ENCODE measurements at regions not wholly inside any gene's neighbourhood (a gene's known extent, or its start where the extent isn't known, plus 50 kb on each side); places are given as distances from the start of the nearest gene placed in this dataset.

DNA sequence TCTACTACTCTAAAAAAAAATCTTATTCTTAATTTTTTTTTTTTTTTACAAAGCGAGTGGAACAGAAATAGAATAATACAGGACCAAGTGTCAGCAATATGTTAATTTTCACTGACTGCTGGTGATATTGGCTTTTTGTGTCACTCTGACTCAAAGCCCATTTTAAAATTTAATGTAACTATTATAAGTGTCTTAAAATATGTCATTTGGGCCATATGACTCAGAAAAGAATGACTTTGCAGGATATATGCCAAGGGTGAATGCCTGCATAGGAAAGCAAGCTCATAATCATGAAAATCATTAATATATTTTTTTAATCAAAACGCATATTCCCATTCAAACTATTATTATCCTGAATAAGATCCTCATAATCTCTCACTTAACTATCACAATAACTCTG is 149.2 kb downstream of the GNAT3 start:
- TF ChIP-seq, protein P1, sequence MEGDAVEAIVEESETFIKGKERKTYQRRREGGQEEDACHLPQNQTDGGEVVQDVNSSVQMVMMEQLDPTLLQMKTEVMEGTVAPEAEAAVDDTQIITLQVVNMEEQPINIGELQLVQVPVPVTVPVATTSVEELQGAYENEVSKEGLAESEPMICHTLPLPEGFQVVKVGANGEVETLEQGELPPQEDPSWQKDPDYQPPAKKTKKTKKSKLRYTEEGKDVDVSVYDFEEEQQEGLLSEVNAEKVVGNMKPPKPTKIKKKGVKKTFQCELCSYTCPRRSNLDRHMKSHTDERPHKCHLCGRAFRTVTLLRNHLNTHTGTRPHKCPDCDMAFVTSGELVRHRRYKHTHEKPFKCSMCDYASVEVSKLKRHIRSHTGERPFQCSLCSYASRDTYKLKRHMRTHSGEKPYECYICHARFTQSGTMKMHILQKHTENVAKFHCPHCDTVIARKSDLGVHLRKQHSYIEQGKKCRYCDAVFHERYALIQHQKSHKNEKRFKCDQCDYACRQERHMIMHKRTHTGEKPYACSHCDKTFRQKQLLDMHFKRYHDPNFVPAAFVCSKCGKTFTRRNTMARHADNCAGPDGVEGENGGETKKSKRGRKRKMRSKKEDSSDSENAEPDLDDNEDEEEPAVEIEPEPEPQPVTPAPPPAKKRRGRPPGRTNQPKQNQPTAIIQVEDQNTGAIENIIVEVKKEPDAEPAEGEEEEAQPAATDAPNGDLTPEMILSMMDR (conservative IDR thresholded peaks at IDR 0.05): no peak
- no peak for TF ChIP-seq ZFX (IDR thresholded peaks at IDR 0.05)
- H3K27ac ChIP-seq: no peak overlapping the region

DNA sequence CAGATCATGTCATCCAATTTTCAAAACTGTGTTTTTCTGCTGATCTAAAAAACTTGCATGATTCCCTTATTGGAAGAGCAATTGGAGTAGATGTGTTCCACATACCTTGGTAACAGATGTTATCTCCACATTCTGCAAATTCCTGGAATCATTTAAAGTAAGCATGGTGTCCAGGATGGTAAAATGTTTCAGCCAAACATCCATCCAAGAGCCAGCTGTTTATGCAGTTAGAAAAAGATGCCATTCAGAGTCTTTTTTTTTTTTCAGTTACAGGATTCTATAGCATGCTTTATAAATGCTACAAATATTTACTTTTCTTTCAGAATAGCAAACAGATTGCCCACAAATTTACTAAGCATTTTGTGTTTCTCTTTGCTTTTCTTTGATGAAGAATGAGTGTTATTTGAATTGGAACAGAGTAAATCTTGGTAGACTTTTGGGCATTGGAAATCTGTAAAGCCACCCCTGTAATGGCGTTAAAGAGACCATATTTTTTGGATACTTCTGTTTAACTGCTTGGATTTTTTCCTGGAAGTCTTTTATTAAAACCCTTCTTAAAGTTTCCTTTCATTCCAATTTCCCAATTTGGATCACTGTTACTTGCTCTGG is 149.8 kb downstream of the GNAT3 start:
- no peak for TF ChIP-seq ZFX (IDR thresholded peaks at IDR 0.05)
- no peak overlapping the region for H3K27ac ChIP-seq

DNA sequence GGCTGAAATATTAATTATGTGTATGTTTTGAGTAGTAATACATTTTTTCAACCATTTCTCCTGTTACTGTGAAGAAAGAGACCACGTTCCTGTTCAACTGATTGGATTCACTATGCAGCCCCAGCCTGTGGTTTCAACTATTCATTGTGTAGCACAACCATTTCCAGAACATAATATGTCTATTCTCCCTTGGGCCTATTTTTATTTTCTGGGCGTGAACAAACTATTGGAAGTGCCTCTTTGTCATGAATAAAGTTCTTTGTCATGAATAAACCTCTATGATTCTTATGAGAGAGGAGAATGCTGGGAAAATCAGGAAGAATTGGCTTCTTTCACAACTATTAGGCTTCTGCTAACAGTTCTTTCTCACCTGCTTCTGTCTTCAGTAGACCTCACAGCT is 152.4 kb downstream of the GNAT3 start:
- TF ChIP-seq, protein P1 (conservative IDR thresholded peaks at IDR 0.05): no peak
- no peak for TF ChIP-seq ZFX (IDR thresholded peaks at IDR 0.05)
- H3K27ac ChIP-seq: no peak overlapping the region

GRCh38 chr7:80359029-80359428 is 152.8 kb downstream of the GNAT3 start:
- TF ChIP-seq ZFX (IDR thresholded peaks at IDR 0.05): no peak
- TF ChIP-seq, protein P1 (conservative IDR thresholded peaks at IDR 0.05): no peak
- H3K27ac ChIP-seq: no peak overlapping the region

- no peak for TF ChIP-seq ZFX (IDR thresholded peaks at IDR 0.05)
- TF ChIP-seq, protein P1 (conservative IDR thresholded peaks at IDR 0.05): no peak
- no peak overlapping the region for H3K27ac ChIP-seq
Measured at GRCh38 chr7:80357530-80357929, 154.3 kb downstream of the GNAT3 start.

- TF ChIP-seq, protein P1 (conservative IDR thresholded peaks at IDR 0.05): no peak
- no peak for TF ChIP-seq ZFX (IDR thresholded peaks at IDR 0.05)
- no peak overlapping the region for H3K27ac ChIP-seq
Measured at GRCh38 chr7:80350430-80350829, 161.4 kb downstream of the GNAT3 start.

DNA sequence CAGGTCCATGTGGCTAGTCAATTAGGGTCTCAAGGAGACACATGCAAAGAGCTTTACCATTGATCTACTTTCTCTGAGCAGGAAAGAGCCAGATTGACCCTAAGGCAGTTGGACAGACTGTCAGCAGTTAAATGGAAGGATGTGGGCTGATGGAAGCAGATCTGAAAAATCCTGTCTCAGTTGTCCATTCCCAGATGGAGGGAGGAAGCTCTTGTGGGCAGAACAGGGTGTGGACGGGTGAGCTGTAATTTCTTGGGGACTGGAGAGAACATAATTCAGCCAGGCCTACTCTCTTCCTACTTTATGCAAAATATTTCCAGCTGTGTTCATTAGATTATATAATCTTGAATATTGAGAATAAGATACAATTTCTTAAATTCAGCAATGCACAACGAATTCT is 163.6 kb downstream of the GNAT3 start:
- H3K27ac ChIP-seq: no peak overlapping the region
- TF ChIP-seq ZFX (IDR thresholded peaks at IDR 0.05): no peak
- TF ChIP-seq, protein P1 (conservative IDR thresholded peaks at IDR 0.05): no peak

GRCh38 chr7:80347173-80347572 is 164.7 kb downstream of the GNAT3 start:
- H3K27ac ChIP-seq: no peak overlapping the region
- TF ChIP-seq, protein P1 (conservative IDR thresholded peaks at IDR 0.05): no peak
- no peak for TF ChIP-seq ZFX (IDR thresholded peaks at IDR 0.05)
